ENCODE measurements at regions not wholly inside any gene's neighbourhood (a gene's known extent, or its start where the extent isn't known, plus 50 kb on each side); places are given as distances from the start of the nearest gene placed in this dataset.

DNA sequence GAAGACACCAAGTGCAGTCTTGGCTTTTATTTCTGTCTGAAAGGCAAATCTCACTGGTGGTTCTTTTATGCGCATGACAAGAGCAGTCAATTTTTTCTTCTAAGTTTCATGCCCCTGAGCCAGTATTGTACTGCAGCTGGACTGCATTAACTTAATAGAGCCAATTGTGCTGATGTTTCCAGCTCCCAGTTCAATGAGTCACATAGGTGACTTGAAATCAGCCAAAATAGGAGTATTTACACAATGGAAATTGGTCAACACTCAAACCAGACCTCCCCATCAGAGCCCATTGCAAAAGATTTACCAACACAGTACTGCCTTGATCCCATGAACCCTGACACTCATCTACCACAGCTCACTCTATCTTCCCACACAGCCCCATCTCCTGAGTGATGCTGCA is 100.3 kb upstream of the GUCY1A1 start:
- no peak for TF ChIP-seq CTCF (IDR thresholded peaks at IDR 0.05; ENCODE audit: low read length)
- TF ChIP-seq EZH2 (optimal IDR thresholded peaks at IDR 0.05; ENCODE audit: low read depth, low read length), result no peak
- TF ChIP-seq EZH2phosphoT487 (IDR thresholded peaks at IDR 0.05; ENCODE audit: low read length), result no peak
